ENCODE measurements at regions not wholly inside any gene's neighbourhood (a gene's known extent, or its start where the extent isn't known, plus 50 kb on each side); places are given as distances from the start of the nearest gene placed in this dataset.
A peak's percentile ranks its signal among the peaks of the same experiment; 100 is the strongest.

- peak; percentile 92 for DNase-seq (ENCODE audit: low read depth)
- TF ChIP-seq CTCF (conservative IDR thresholded peaks at IDR 0.05; ENCODE audit: low read depth, low read length), result no peak
- no peak overlapping the region for H3K4me3 ChIP-seq (ENCODE audit: low read depth, low read length)
Observed at GRCh38 chr12:24425601-24425970, 476.1 kb upstream of the SOX5 start.

GRCh38 chr12:24424889-24425600 is 475.6 kb upstream of the SOX5 start:
- no peak for TF ChIP-seq CTCF (conservative IDR thresholded peaks at IDR 0.05; ENCODE audit: low read depth, low read length)
- peak; percentile 31 for DNase-seq (ENCODE audit: low read depth)
- no peak overlapping the region for H3K4me3 ChIP-seq (ENCODE audit: low read depth, low read length)

DNA sequence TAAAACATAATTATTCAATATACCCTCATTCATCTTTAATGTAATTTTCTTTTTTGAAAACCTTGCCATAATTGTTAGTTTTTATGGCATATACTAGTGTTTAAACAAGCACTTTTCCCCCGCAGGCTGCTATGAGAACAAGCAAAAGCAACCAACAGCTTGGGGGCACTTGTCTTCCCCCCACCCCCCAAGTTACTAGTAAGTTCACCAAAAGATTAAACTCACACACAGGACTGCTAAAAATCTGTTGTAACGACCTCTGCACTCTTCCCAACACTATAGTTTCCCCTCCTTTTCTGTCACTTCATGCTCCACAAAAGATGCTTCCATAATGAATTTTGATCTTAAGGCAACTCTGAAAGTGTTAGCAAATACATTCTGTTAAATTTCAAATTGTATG is 474.9 kb upstream of the SOX5 start:
- TF ChIP-seq CTCF (conservative IDR thresholded peaks at IDR 0.05; ENCODE audit: low read depth, low read length), result no peak
- no peak for DNase-seq (ENCODE audit: low read depth)

GRCh38 chr12:24423611-24424010 is 474.1 kb upstream of the SOX5 start:
- no peak for TF ChIP-seq CTCF (conservative IDR thresholded peaks at IDR 0.05; ENCODE audit: low read depth, low read length)
- no peak for DNase-seq (ENCODE audit: low read depth)
- H3K4me3 ChIP-seq (ENCODE audit: low read depth, low read length), result no peak overlapping the region

More for the DNA sequence above, 474.9 kb upstream of the SOX5 start:
- H3K4me3 ChIP-seq (ENCODE audit: low read depth, low read length), result no peak overlapping the region

GRCh38 chr12:24421759-24422158 is 472.3 kb upstream of the SOX5 start:
- H3K4me3 ChIP-seq (ENCODE audit: low read depth, low read length), result no peak overlapping the region
- no peak for DNase-seq (ENCODE audit: low read depth)
- TF ChIP-seq CTCF (conservative IDR thresholded peaks at IDR 0.05; ENCODE audit: low read depth, low read length), result no peak

DNA sequence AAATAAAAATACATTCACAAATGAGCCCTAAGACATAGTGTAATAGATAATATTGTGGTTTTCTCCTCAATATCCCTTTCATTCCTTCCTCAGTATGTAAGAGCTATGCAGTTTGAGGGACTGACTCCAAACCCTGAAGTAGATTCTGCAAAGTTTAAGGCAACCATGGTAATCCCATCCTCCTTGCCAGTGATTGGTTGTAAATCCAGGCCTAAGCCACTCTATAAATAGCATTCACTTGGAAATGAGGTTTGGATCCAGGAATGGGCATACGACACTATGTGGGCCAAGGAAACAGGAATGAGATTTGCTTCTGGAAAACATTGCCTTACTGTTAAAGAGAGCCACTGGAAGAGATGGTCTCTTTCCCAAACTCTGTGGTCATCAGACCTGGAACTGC is 468.7 kb upstream of the SOX5 start:
- TF ChIP-seq CTCF (conservative IDR thresholded peaks at IDR 0.05; ENCODE audit: low read depth, low read length), result no peak
- H3K4me3 ChIP-seq (ENCODE audit: low read depth, low read length), result no peak overlapping the region
- DNase-seq (ENCODE audit: low read depth), result peak; percentile 19

DNA sequence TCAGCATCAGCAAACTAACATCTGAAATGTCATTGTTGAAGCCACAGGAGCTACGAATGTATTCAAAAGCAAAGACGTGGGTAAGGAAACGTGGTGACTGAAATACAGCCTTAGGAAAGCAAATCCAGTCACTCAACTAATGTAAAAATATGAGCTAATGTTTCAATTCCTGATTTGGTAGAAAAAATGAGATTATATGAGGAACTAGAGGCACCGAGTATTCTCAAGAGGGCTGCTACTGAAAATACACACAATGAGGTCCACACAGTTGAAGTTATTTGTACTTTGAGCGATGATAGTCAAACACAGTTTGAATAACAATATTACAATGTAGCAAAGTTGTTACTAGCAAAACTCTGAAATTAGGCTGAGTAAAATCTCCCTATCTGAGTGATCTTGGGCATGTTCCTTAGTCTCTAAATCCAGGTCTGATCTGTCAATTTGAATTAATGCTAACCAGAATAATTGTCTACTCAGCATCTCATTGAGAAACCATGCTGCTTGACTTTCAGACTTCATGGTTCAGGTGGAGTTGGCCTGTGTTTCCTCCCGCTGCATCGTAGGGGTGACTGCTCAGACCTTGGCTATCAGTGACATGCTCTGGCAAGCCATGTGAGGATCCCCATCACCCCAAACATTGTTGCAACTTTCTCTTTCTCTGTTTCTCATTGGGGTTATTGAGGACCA is 467.1 kb upstream of the SOX5 start:
- TF ChIP-seq CTCF (conservative IDR thresholded peaks at IDR 0.05; ENCODE audit: low read depth, low read length), result no peak
- H3K4me3 ChIP-seq (ENCODE audit: low read depth, low read length), result no peak overlapping the region
- DNase-seq (ENCODE audit: low read depth), result no peak

Measured in choroid plexus epithelial cell (primary cell).